ENCODE measurements at regions not wholly inside any gene's neighbourhood (a gene's known extent, or its start where the extent isn't known, plus 50 kb on each side); places are given as distances from the start of the nearest gene placed in this dataset.

DNA sequence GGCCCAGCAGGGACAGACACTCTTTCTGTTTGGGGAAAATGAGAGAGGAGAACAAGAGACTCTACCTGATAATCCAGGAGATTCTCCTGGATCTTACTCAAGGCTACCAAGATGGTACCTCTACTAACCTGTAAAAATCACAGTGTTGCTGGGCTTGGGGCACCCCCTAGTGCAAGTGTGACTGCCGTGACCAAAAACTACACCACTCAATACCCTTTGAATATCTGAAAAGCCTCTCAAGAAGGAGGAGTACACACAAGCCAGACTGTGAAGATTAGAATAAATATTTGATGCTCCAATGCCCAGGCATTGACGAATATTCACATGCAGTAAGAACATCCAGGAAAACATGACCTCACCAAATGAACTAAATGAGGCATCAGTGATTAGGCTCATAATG, 965.4 kb downstream of the LRFN5 start:
- Histone ChIP-seq H3K9me3 (peaks cover 0 to 25% (median 15%) of the 10 kb centered on the region in 4 donors), H3K27ac (replicated peaks in 1 of 4) (no peak overlapping the region), H3K4me3 (no peak overlapping the region), H3K27me3 (no peaks in the 10 kb centered on the region), H3K36me3 (no peaks in the 10 kb centered on the region), H3K4me1 (no peaks in the 10 kb centered on the region)
- TF ChIP-seq, protein P1, sequence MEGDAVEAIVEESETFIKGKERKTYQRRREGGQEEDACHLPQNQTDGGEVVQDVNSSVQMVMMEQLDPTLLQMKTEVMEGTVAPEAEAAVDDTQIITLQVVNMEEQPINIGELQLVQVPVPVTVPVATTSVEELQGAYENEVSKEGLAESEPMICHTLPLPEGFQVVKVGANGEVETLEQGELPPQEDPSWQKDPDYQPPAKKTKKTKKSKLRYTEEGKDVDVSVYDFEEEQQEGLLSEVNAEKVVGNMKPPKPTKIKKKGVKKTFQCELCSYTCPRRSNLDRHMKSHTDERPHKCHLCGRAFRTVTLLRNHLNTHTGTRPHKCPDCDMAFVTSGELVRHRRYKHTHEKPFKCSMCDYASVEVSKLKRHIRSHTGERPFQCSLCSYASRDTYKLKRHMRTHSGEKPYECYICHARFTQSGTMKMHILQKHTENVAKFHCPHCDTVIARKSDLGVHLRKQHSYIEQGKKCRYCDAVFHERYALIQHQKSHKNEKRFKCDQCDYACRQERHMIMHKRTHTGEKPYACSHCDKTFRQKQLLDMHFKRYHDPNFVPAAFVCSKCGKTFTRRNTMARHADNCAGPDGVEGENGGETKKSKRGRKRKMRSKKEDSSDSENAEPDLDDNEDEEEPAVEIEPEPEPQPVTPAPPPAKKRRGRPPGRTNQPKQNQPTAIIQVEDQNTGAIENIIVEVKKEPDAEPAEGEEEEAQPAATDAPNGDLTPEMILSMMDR (IDR thresholded peaks at IDR 0.05): no peak
- no peak for TF ChIP-seq POLR2AphosphoS5 (IDR thresholded peaks at IDR 0.05)
- TF ChIP-seq POLR2A (IDR thresholded peaks at IDR 0.05; ENCODE audit: low read depth): no peak
- no peak for TF ChIP-seq EP300 (IDR thresholded peaks at IDR 0.05)
- WGBS: 87% methylated on average over 2 of the region's 2 CpGs
- intact Hi-C loops (cut with DNase I): no loop called here
- DNase-seq (ENCODE audit: extremely low spot score): no peak

DNA sequence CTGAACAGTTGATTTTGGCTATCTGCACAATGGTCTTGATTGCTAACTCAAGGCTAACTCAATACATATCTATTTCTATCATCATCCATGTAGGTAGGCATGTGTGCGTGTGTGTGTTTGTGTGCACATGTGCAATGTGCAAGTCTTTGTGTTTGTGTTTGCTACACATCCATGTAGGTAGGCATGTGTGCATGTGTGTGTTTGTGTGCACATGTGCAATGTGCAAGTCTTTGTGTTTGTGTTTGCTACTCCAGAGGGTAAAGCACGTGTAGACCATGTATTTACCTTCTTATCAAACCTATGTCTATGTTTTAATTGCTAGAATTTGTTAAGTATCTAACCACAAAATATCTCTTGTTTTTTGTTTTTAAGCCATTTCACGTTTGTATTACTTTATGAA, 962.6 kb downstream of the LRFN5 start:
- no peak for DNase-seq (ENCODE audit: extremely low spot score)
- Histone ChIP-seq H3K4me3 (no peak overlapping the region), H3K36me3 (no peaks in the 10 kb centered on the region), H3K27me3 (no peaks in the 10 kb centered on the region), H3K4me1 (no peaks in the 10 kb centered on the region), H3K9me3 (peaks cover 0 to 6% (median 5%) of the 10 kb centered on the region in 4 donors), H3K27ac (replicated peaks in 1 of 4) (no peak overlapping the region)
- TF ChIP-seq, protein P1 (IDR thresholded peaks at IDR 0.05): no peak
- TF ChIP-seq POLR2AphosphoS5 (IDR thresholded peaks at IDR 0.05): no peak
- TF ChIP-seq POLR2A (IDR thresholded peaks at IDR 0.05; ENCODE audit: low read depth): no peak
- TF ChIP-seq EP300 (IDR thresholded peaks at IDR 0.05): no peak
- intact Hi-C loops (cut with DNase I): no loop called here
- WGBS: 78% methylated on average over 3 of the region's 3 CpGs

DNA sequence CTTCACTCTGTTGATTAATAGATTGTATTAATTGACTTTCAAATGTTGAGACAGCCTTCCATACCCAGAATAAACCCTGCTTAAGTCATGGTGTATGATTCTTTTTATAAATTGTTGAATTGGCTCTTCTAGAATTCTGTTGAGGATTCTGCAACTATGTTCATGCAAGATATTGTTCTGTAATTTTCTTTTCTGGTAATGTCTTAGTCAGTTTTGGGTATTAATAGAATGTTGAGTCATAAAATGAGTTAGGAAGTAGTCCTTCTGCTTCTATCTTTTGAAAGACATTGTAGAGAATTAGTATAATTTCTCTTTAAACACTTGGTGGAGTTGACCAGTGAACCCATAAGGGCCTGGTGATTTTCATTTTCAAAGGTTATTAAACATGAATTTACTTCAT, 958.9 kb downstream of the LRFN5 start:
- intact Hi-C loops (cut with DNase I): no loop called here
- H3K27ac ChIP-seq (replicated peaks in 1 of 4): no peak overlapping the region
- H3K4me3 ChIP-seq: no peak overlapping the region
- no peaks in the 10 kb centered on the region for H3K4me1 ChIP-seq
- no peaks in the 10 kb centered on the region for H3K9me3 ChIP-seq
- no peaks in the 10 kb centered on the region for H3K27me3 ChIP-seq
- no peak for DNase-seq (ENCODE audit: extremely low spot score)
- H3K36me3 ChIP-seq: no peaks in the 10 kb centered on the region
- no peak for TF ChIP-seq POLR2A (IDR thresholded peaks at IDR 0.05; ENCODE audit: low read depth)
- TF ChIP-seq EP300 (IDR thresholded peaks at IDR 0.05): no peak
- TF ChIP-seq, protein P1 (IDR thresholded peaks at IDR 0.05): no peak
- TF ChIP-seq POLR2AphosphoS5 (IDR thresholded peaks at IDR 0.05): no peak

DNA sequence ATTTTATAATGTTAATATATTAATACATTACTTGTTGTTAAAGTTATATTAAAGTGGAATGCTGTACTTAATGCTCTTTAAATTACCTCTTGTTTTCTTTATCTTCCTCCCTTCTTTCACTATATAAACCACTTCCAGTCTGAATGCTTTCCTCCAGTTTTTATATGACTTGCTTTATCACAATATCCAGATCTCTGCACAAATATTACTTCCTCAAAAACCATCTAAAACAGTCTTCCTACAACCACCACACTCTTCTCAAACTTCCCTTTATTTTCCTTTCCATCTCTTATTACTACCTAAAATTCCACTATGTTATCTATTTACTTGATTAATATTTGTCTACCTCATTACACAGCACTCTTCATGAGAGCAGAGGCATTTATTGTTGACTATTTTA, 956.6 kb downstream of the LRFN5 start:
- Histone ChIP-seq H3K9me3 (no peaks in the 10 kb centered on the region), H3K4me3 (no peak overlapping the region), H3K36me3 (no peaks in the 10 kb centered on the region), H3K27ac (replicated peaks in 1 of 4) (no peak overlapping the region), H3K27me3 (no peaks in the 10 kb centered on the region), H3K4me1 (no peaks in the 10 kb centered on the region)
- intact Hi-C loops (cut with DNase I): no loop called here
- no peak for DNase-seq (ENCODE audit: extremely low spot score)
- TF ChIP-seq EP300 (IDR thresholded peaks at IDR 0.05): no peak
- TF ChIP-seq, protein P1 (IDR thresholded peaks at IDR 0.05): no peak
- no peak for TF ChIP-seq POLR2A (IDR thresholded peaks at IDR 0.05; ENCODE audit: low read depth)
- no peak for TF ChIP-seq POLR2AphosphoS5 (IDR thresholded peaks at IDR 0.05)

DNA sequence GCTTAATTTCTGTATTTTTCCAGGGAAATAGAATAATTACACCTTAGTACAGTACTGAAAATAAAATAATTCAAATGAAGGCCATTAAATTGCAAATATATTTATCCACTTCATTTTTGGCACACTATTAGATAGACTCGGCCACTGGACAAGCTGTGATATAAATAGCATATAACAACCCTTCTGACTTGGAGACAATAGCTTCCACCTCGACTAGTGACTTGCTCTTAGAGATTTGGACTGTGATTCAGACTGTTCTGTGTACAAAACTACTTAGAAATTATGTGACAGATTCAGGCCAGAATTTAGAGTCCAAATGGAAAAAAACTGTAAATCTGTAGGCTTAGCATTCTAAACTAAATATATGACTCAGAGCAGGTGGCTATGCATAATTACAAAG, 949.9 kb downstream of the LRFN5 start:
- H3K27ac ChIP-seq (replicated peaks in 1 of 4): no peak overlapping the region
- no peak for DNase-seq (ENCODE audit: extremely low spot score)
- TF ChIP-seq POLR2AphosphoS5 (IDR thresholded peaks at IDR 0.05) (no peak), EP300 (IDR thresholded peaks at IDR 0.05) (no peak), POLR2A (IDR thresholded peaks at IDR 0.05; ENCODE audit: low read depth) (no peak)
- TF ChIP-seq, protein P1 (IDR thresholded peaks at IDR 0.05): no peak
- no peaks in the 10 kb centered on the region for H3K9me3 ChIP-seq
- intact Hi-C loops (cut with DNase I): no loop called here
- H3K27me3 ChIP-seq: no peaks in the 10 kb centered on the region
- H3K4me3 ChIP-seq: no peak overlapping the region
- 37% methylated on average over 2 of the region's 2 CpGs for WGBS
- no peaks in the 10 kb centered on the region for H3K36me3 ChIP-seq
- no peaks in the 10 kb centered on the region for H3K4me1 ChIP-seq
